HCT116 (cell line): ENCODE measurements at regions not wholly inside any gene's neighbourhood (a gene's known extent, or its start where the extent isn't known, plus 50 kb on each side); places are given as distances from the start of the nearest gene placed in this dataset.

Experiments used
- ATAC-seq: fragments of 200-7000 bp; cut with Tn5 transposase; 2 replicates; pipeline ENCODE4 v1.9.1; 2020; ENCODE audit warnings: mild to moderate bottlenecking, moderate library complexity
- BruUV-seq: library from RNA; stranded (reverse); fragments of 400-500 nt; replicated peaks from 2 replicates; lab custom pipeline; 2021; lab: Mats Ljungman, UMichigan
- CTCF ChIA-PET: fragments of 300-600 bp; sonication (Branson Sonifier 250); formaldehyde crosslinking; loops from one replicate; lab custom pipeline; 2021; ENCODE audit warnings: antibody characterized with exemption; lab: Charles Lee
- POLR2A ChIA-PET: fragments of 300-600, 350-600 bp; sonication (Branson Sonifier 250); formaldehyde crosslinking; loops from one replicate; lab custom pipeline; 2021; ENCODE audit warnings: antibody characterized with exemption; lab: Charles Lee
- RAD21 ChIA-PET, 2 experiments: fragments of 300-600 bp; sonication (Branson Sonifier 250); formaldehyde crosslinking; loops; one replicate each; lab custom pipeline; 2023; ENCODE audit warnings: low total read pairs in 2 of 2; ENCODE audit not compliant: uncharacterized antibody in 2 of 2, unreplicated experiment in 2 of 2, low non-redundant PET in 1 of 2; lab: Charles Lee
- DNase-seq: peaks from one replicate; pipeline ENCODE4 v3.0.0-alpha.2; 2010; ENCODE audit warnings: low read depth, low spot score
- H2AFZ ChIP-seq: fragments of 200-600 bp; shearing (Covaris generic), sonication (generic); 2 replicates; pipeline ENCODE4 v1.6.1; 2017; ENCODE audit warnings: low read depth, mixed run types, mixed read lengths, antibody characterized with exemption, low read length; ENCODE audit not compliant: poor library complexity, severe bottlenecking
- H3K27ac ChIP-seq: 2 replicates; pipeline ENCODE4 v1.5.1; 2012; ENCODE audit warnings: low read depth, low read length
- H3K27me3 ChIP-seq: fragments of 200-600 bp; sonication (generic); 2 replicates; pipeline ENCODE4 v1.6.1; 2016; ENCODE audit warnings: mixed run types, low read length, mixed read lengths; ENCODE audit not compliant: insufficient read depth
- H3K36me3 ChIP-seq, 2 experiments: fragments of 200-500 bp in 1 of 2; fragments of 200-600 bp in 1 of 2; sonication (Bioruptor generic) in 1 of 2; sonication (generic) in 1 of 2; 2 replicates each; pipeline versions ENCODE4 v1.5.1 to v1.6.1; 2014 to 2016; ENCODE audit warnings: low read length in 2 of 2, inconsistent platforms in 1 of 2, mixed read lengths in 1 of 2, mixed run types in 1 of 2; ENCODE audit not compliant: insufficient read depth in 2 of 2, control insufficient read depth in 1 of 2
- H3K4me1 ChIP-seq, 2 experiments: fragments of 200-600 bp in 1 of 2; sonication (generic) in 1 of 2; 2 replicates each; pipeline versions ENCODE4 v1.5.1 to v1.6.1; 2012 to 2017; ENCODE audit warnings: low read length in 2 of 2, inconsistent platforms in 1 of 2, mild to moderate bottlenecking in 1 of 2, mixed read lengths in 1 of 2, mixed run types in 1 of 2, moderate library complexity in 1 of 2; ENCODE audit not compliant: insufficient read depth in 2 of 2, control insufficient read depth in 1 of 2
- H3K4me2 ChIP-seq: fragments of 200-600 bp; sonication (generic); 2 replicates; pipeline ENCODE4 v1.6.1; 2017; ENCODE audit warnings: mixed run types, low read length, mixed read lengths
- H3K4me3 ChIP-seq, 2 experiments: fragments of 200-600 bp in 1 of 2; sonication (generic) in 1 of 2; replicated peaks in 1 of 2; 2 replicates each; pipeline ENCODE4 v1.5.1; 2011 to 2016; ENCODE audit warnings: low read length in 2 of 2, control low read depth in 1 of 2, low read depth in 1 of 2, mild to moderate bottlenecking in 1 of 2, mixed read lengths in 1 of 2, mixed run types in 1 of 2
- H3K79me2 ChIP-seq: fragments of 200-600 bp; sonication (generic); 2 replicates; pipeline ENCODE4 v1.6.1; 2017; ENCODE audit warnings: mild to moderate bottlenecking, mixed run types, low read length, moderate library complexity, mixed read lengths; ENCODE audit not compliant: insufficient read depth
- H3K9ac ChIP-seq: fragments of 200-600 bp; sonication (generic); 2 replicates; pipeline ENCODE4 v1.6.1; 2016; ENCODE audit warnings: low read length, mixed read lengths
- H3K9me2 ChIP-seq: fragments of 200-600 bp; sonication (generic), shearing (Covaris generic); 2 replicates; pipeline ENCODE4 v1.6.1; 2017; ENCODE audit warnings: mixed run types, mild to moderate bottlenecking, moderate library complexity; ENCODE audit not compliant: insufficient read depth
- H3K9me3 ChIP-seq, 2 experiments: fragments of 200-500 bp in 1 of 2; fragments of 200-600 bp in 1 of 2; sonication (Bioruptor generic) in 1 of 2; sonication (generic) in 1 of 2; 2 replicates each; pipeline ENCODE4 v1.6.1; 2014 to 2017; ENCODE audit warnings: low read length in 2 of 2, mixed read lengths in 2 of 2, inconsistent platforms in 1 of 2, low read depth in 1 of 2, mild to moderate bottlenecking in 1 of 2, mixed run types in 1 of 2, moderate library complexity in 1 of 2; ENCODE audit not compliant: control insufficient read depth in 1 of 2, insufficient read depth in 1 of 2
- H4K20me1 ChIP-seq: fragments of 200-600 bp; sonication (generic), shearing (Covaris generic); 2 replicates; pipeline ENCODE4 v1.6.1; 2017; ENCODE audit warnings: mixed run types, mild to moderate bottlenecking, moderate library complexity; ENCODE audit not compliant: insufficient read depth
- CBX3 ChIP-seq: IDR thresholded peaks from 2 replicates; pipeline ENCODE4 v1.6.1; 2012; ENCODE audit warnings: low read depth
- CEBPB ChIP-seq: IDR thresholded peaks from 2 replicates; pipeline ENCODE4 v1.6.1; 2012; ENCODE audit warnings: low read depth
- EGR1 ChIP-seq: IDR thresholded peaks from 2 replicates; pipeline ENCODE4 v1.6.1; 2012; ENCODE audit warnings: low read depth
- JUND ChIP-seq: IDR thresholded peaks from 2 replicates; pipeline ENCODE4 v1.6.1; 2012
- POLR2AphosphoS5 ChIP-seq: IDR thresholded peaks from 2 replicates; pipeline ENCODE4 v1.6.1; 2011; ENCODE audit warnings: mild to moderate bottlenecking, low read depth, low read length, moderate library complexity
- SRF ChIP-seq: IDR thresholded peaks from 2 replicates; pipeline ENCODE4 v1.6.1; 2012; ENCODE audit warnings: low read depth
- YY1 ChIP-seq: IDR thresholded peaks from 2 replicates; pipeline ENCODE4 v1.6.1; 2011; ENCODE audit warnings: low read length, low read depth, moderate library complexity, mild to moderate bottlenecking; ENCODE audit not compliant: insufficient replicate concordance; ENCODE audit errors: extremely low read depth
- ZFX ChIP-seq: fragments of 450-650 bp; IDR thresholded peaks from 2 replicates; pipeline ENCODE4 v1.6.1; 2017
- ZNF274 ChIP-seq: fragments of 200-500 bp; sonication (Bioruptor generic); IDR thresholded peaks from 2 replicates; pipeline ENCODE4 v1.6.1; 2014; ENCODE audit warnings: mild to moderate bottlenecking, low read depth, low read length, inconsistent platforms
- intact Hi-C: fragments of 100-400 bp; cut with micrococcal nuclease; formaldehyde crosslinking; loops from 2 replicates; pipeline ENCODE4 v1.10.0; 2022
- TF ChIP-seq, protein P1 (sequence below): IDR thresholded peaks from 2 replicates; pipeline ENCODE4 v1.6.1; 2012
- TF ChIP-seq, protein P2 (sequence below): IDR thresholded peaks from 2 replicates; pipeline ENCODE4 v1.6.1; 2011; ENCODE audit warnings: mild to moderate bottlenecking, low read length, moderate library complexity; ENCODE audit not compliant: insufficient replicate concordance; ENCODE audit errors: extremely low read depth

DNA sequence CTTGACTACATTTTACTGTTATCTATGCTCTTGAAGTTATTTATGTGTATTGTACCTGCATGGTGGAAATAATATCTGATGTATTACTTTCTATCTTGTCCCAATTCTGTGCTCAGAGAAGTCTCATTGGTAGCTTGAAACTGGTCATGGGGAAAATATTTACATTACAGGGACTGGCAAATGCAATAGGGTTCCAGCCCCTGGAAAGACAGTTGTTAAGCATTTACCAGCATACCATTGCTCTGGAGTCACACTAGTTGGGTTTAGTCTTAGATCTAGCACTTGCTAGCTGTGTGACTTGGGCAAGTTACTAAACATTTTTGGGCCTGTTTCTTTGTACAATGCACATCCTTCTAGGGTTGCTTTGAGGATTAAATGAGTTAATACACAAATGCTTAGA is 86.3 kb upstream of the NRXN3 start:
- H3K36me3 ChIP-seq = no peaks in the 10 kb centered on the region
- no TSS peak for BruUV-seq
- H3K27me3 ChIP-seq = peaks cover 57% of the 10 kb centered on the region
- intact Hi-C loops = no loop called here
- ATAC-seq = no peak
- CTCF ChIA-PET = no interaction called here
- no peak overlapping the region for H3K27ac ChIP-seq
- POLR2A ChIA-PET = no interaction called here
- no peaks in the 10 kb centered on the region for H4K20me1 ChIP-seq
- H3K4me2 ChIP-seq = no peak overlapping the region
- RAD21 ChIA-PET = interaction anchor here in 1 of 2 experiments (0.7 kb wide), 1 partner anchor 154 kb away, joined by 3 read pairs; no protein-coding TSS in a partner anchor
- H3K79me2 ChIP-seq = no peaks in the 10 kb centered on the region
- H3K9ac ChIP-seq = no peak overlapping the region
- no peak overlapping the region for H2AFZ ChIP-seq
- no peaks in the 10 kb centered on the region for H3K9me3 ChIP-seq
- no peaks in the 10 kb centered on the region for H3K4me1 ChIP-seq
- no peak for DNase-seq
- H3K4me3 ChIP-seq = no peak overlapping the region
- no peaks in the 10 kb centered on the region for H3K9me2 ChIP-seq
- TF ChIP-seq POLR2AphosphoS5 = no peak
- no peak for TF ChIP-seq CBX3
- no peak for TF ChIP-seq JUND
- no peak for TF ChIP-seq ZNF274
- TF ChIP-seq YY1 = no peak
- no peak for TF ChIP-seq CEBPB
- TF ChIP-seq, protein P1, sequence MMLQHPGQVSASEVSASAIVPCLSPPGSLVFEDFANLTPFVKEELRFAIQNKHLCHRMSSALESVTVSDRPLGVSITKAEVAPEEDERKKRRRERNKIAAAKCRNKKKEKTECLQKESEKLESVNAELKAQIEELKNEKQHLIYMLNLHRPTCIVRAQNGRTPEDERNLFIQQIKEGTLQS = no peak
- TF ChIP-seq EGR1 = no peak
- TF ChIP-seq SRF = no peak
- TF ChIP-seq, protein P2, sequence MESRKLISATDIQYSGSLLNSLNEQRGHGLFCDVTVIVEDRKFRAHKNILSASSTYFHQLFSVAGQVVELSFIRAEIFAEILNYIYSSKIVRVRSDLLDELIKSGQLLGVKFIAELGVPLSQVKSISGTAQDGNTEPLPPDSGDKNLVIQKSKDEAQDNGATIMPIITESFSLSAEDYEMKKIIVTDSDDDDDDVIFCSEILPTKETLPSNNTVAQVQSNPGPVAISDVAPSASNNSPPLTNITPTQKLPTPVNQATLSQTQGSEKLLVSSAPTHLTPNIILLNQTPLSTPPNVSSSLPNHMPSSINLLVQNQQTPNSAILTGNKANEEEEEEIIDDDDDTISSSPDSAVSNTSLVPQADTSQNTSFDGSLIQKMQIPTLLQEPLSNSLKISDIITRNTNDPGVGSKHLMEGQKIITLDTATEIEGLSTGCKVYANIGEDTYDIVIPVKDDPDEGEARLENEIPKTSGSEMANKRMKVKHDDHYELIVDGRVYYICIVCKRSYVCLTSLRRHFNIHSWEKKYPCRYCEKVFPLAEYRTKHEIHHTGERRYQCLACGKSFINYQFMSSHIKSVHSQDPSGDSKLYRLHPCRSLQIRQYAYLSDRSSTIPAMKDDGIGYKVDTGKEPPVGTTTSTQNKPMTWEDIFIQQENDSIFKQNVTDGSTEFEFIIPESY = no peak
- TF ChIP-seq ZFX = no peak
